ENCODE measurements at regions not wholly inside any gene's neighbourhood (a gene's known extent, or its start where the extent isn't known, plus 50 kb on each side); places are given as distances from the start of the nearest gene placed in this dataset.

- TF ChIP-seq JUND (IDR thresholded peaks at IDR 0.05; ENCODE audit: low read depth) = no peak
- in situ Hi-C loops (cut with HindIII; ENCODE audit: low pct_unique_long_range_greater_than_20kb, low sequenced_read_pairs) = no loop called here
- no peak for DNase-seq (ENCODE audit: low read depth in 1 of 2, low spot score in 1 of 2)
Observed at GRCh38 chr5:104171958-104172690, 609.5 kb upstream of the NUDT12 start.

- no peak for DNase-seq (ENCODE audit: low read depth in 1 of 2, low spot score in 1 of 2)
- TF ChIP-seq JUND (IDR thresholded peaks at IDR 0.05; ENCODE audit: low read depth) = no peak
- in situ Hi-C loops (cut with HindIII; ENCODE audit: low pct_unique_long_range_greater_than_20kb, low sequenced_read_pairs) = no loop called here
Observed at GRCh38 chr5:104170926-104171325, 608.3 kb upstream of the NUDT12 start.

GRCh38 chr5:104146652-104147051 is 584.1 kb upstream of the NUDT12 start:
- in situ Hi-C loops (cut with HindIII; ENCODE audit: low pct_unique_long_range_greater_than_20kb, low sequenced_read_pairs) = no loop called here

GRCh38 chr5:104139840-104140239 is 577.3 kb upstream of the NUDT12 start:
- in situ Hi-C loops (cut with HindIII; ENCODE audit: low pct_unique_long_range_greater_than_20kb, low sequenced_read_pairs) = no loop called here
- DNase-seq (ENCODE audit: low read depth in 1 of 2, low spot score in 1 of 2) = no peak
- TF ChIP-seq JUND (IDR thresholded peaks at IDR 0.05; ENCODE audit: low read depth) = no peak

More at GRCh38 chr5:104146652-104147051, 584.1 kb upstream of the NUDT12 start:
- DNase-seq (ENCODE audit: low read depth in 1 of 2, low spot score in 1 of 2) = no peak
- no peak for TF ChIP-seq JUND (IDR thresholded peaks at IDR 0.05; ENCODE audit: low read depth)

GRCh38 chr5:104130320-104130719 is 567.7 kb upstream of the NUDT12 start:
- in situ Hi-C loops (cut with HindIII; ENCODE audit: low pct_unique_long_range_greater_than_20kb, low sequenced_read_pairs) = no loop called here
- DNase-seq (ENCODE audit: low read depth in 1 of 2, low spot score in 1 of 2) = no peak
- TF ChIP-seq JUND (IDR thresholded peaks at IDR 0.05; ENCODE audit: low read depth) = no peak

GRCh38 chr5:104128348-104128747 is 565.8 kb upstream of the NUDT12 start:
- no peak for DNase-seq (ENCODE audit: low read depth in 1 of 2, low spot score in 1 of 2)
- no peak for TF ChIP-seq JUND (IDR thresholded peaks at IDR 0.05; ENCODE audit: low read depth)
- in situ Hi-C loops (cut with HindIII; ENCODE audit: low pct_unique_long_range_greater_than_20kb, low sequenced_read_pairs) = no loop called here

- DNase-seq (ENCODE audit: low read depth in 1 of 2, low spot score in 1 of 2) = no peak
- no peak for TF ChIP-seq JUND (IDR thresholded peaks at IDR 0.05; ENCODE audit: low read depth)
- in situ Hi-C loops (cut with HindIII; ENCODE audit: low pct_unique_long_range_greater_than_20kb, low sequenced_read_pairs) = no loop called here
Observed at GRCh38 chr5:104126980-104127379, 564.4 kb upstream of the NUDT12 start.

GRCh38 chr5:104119529-104119928 is 556.9 kb upstream of the NUDT12 start:
- DNase-seq (ENCODE audit: low read depth in 1 of 2, low spot score in 1 of 2) = no peak
- no peak for TF ChIP-seq JUND (IDR thresholded peaks at IDR 0.05; ENCODE audit: low read depth)

GRCh38 chr5:104111632-104112031 is 549.0 kb upstream of the NUDT12 start:
- in situ Hi-C loops (cut with HindIII; ENCODE audit: low pct_unique_long_range_greater_than_20kb, low sequenced_read_pairs) = no loop called here

More at GRCh38 chr5:104119529-104119928, 556.9 kb upstream of the NUDT12 start:
- in situ Hi-C loops (cut with HindIII; ENCODE audit: low pct_unique_long_range_greater_than_20kb, low sequenced_read_pairs) = no loop called here

GRCh38 chr5:104096451-104096850 is 533.9 kb upstream of the NUDT12 start:
- no peak for DNase-seq (ENCODE audit: low read depth in 1 of 2, low spot score in 1 of 2)
- TF ChIP-seq JUND (IDR thresholded peaks at IDR 0.05; ENCODE audit: low read depth) = no peak
- in situ Hi-C loops (cut with HindIII; ENCODE audit: low pct_unique_long_range_greater_than_20kb, low sequenced_read_pairs) = no loop called here

More at GRCh38 chr5:104111632-104112031, 549.0 kb upstream of the NUDT12 start:
- TF ChIP-seq JUND (IDR thresholded peaks at IDR 0.05; ENCODE audit: low read depth) = no peak
- DNase-seq (ENCODE audit: low read depth in 1 of 2, low spot score in 1 of 2) = no peak

GRCh38 chr5:104095527-104095926 is 532.9 kb upstream of the NUDT12 start:
- TF ChIP-seq JUND (IDR thresholded peaks at IDR 0.05; ENCODE audit: low read depth) = no peak
- DNase-seq (ENCODE audit: low read depth in 1 of 2, low spot score in 1 of 2) = no peak
- in situ Hi-C loops (cut with HindIII; ENCODE audit: low pct_unique_long_range_greater_than_20kb, low sequenced_read_pairs) = no loop called here

- in situ Hi-C loops (cut with HindIII; ENCODE audit: low pct_unique_long_range_greater_than_20kb, low sequenced_read_pairs) = no loop called here
- DNase-seq (ENCODE audit: low read depth in 1 of 2, low spot score in 1 of 2) = no peak
- no peak for TF ChIP-seq JUND (IDR thresholded peaks at IDR 0.05; ENCODE audit: low read depth)
Observed at GRCh38 chr5:104088876-104089778, 526.5 kb upstream of the NUDT12 start.

GRCh38 chr5:104084896-104085295 is 522.3 kb upstream of the NUDT12 start:
- in situ Hi-C loops (cut with HindIII; ENCODE audit: low pct_unique_long_range_greater_than_20kb, low sequenced_read_pairs) = no loop called here
- TF ChIP-seq JUND (IDR thresholded peaks at IDR 0.05; ENCODE audit: low read depth) = no peak
- DNase-seq (ENCODE audit: low read depth in 1 of 2, low spot score in 1 of 2) = no peak
